ENCODE measurements at regions not wholly inside any gene's neighbourhood (a gene's known extent, or its start where the extent isn't known, plus 50 kb on each side); places are given as distances from the start of the nearest gene placed in this dataset.

DNA sequence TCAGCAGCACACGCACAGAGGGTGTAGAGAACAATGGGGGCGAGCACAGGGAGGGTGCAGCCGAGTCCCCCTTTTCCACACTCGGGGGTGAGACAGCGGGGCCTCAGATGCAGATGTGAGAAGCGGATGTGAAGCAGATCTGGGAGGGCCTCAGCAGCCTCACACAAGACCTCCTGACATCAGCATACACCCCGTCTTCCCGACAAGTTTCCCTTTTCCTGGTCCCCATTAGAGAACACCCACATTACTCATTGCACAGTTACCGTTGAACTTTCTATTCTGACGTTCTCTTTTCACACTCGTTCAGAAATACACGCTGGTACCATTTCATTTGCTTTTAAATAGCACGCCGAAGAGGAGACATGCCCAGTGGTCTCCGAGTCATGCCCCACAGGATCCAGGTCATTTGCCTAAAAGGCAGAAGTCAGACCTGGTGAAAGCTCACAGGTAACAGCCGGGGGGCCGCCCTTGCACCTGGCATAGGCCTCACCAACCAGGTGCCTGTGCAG is 129.5 kb upstream of the ID2 start (continued):
- TF ChIP-seq ZNF518B (CRISPR knock-in tag; IDR thresholded peaks at IDR 0.05) (no peak), RBM39 (optimal IDR thresholded peaks at IDR 0.05; ENCODE audit: low read depth, low read length) (no peak), OTX1 (CRISPR knock-in tag; IDR thresholded peaks at IDR 0.05) (no peak), SMARCB1 (IDR thresholded peaks at IDR 0.05; ENCODE audit: insufficient read length, low read depth) (no peak), ZKSCAN1 (IDR thresholded peaks at IDR 0.05; ENCODE audit: low read depth, low read length) (no peak), ZNF717 (CRISPR knock-in tag; IDR thresholded peaks at IDR 0.05) (no peak), SRSF7 (optimal IDR thresholded peaks at IDR 0.05; ENCODE audit: low read depth, low read length) (no peak), SAFB2 (IDR thresholded peaks at IDR 0.05; ENCODE audit: borderline replicate concordance, low read depth, low read length, severe bottlenecking) (no peak), PHTF2 (CRISPR knock-in tag; IDR thresholded peaks at IDR 0.05) (no peak)

DNA sequence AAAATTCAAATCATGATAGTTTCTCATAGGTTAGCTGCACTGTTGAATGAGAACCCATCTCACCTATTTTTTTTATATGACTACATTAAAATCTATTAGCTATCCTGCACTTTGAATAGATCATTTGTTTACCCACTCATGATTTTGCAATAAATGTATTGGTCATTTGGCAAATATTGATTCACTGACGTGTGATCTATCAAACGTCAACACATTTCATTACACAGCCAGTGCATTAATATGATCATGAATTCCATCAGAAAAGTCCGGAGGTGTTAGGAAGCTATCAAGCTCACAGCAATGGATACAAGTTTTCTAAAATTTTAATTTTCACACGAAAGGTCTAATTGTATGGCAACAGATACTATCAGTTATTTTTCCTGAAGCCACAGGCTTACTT is 128.2 kb upstream of the ID2 start:
- CTCF ChIA-PET (ENCODE audit: low intra/inter-chr PET ratio), result no interaction called here
- in situ Hi-C loops (cut with MboI), result no loop called here

More for the DNA sequence above, 128.2 kb upstream of the ID2 start:
- no TSS peak for BruUV-seq (replicated peaks)
- Histone ChIP-seq H3K4me1 (replicated peaks in 1 of 2; ENCODE audit: control insufficient read depth in 2 of 2, insufficient read depth in 2 of 2, low read length in 2 of 2) (peaks cover 0 to 6% of the 10 kb centered on the region in 2 experiments; a peak in 2 of 5 replicates), H3K27ac (ENCODE audit: extremely low read depth, low read depth, low read length) (no peak overlapping the region), H3K9ac (ENCODE audit: insufficient read depth in 1 of 2, low read depth in 2 of 2, low read length in 2 of 2) (no peak overlapping the region), H4K20me1 (replicated peaks; ENCODE audit: control insufficient read depth, insufficient read depth, low read length) (no peaks in the 10 kb centered on the region), H3K9me1 (ENCODE audit: control insufficient read depth, insufficient read depth, low read length) (no peaks in the 10 kb centered on the region), H3K27me3 (ENCODE audit: control insufficient read depth in 2 of 2, insufficient read depth in 2 of 2, low read length in 2 of 2) (peaks cover 0 to 4% of the 10 kb centered on the region in 2 experiments; a peak in 1 of 5 replicates), H3K9me3 (replicated peaks; ENCODE audit: control insufficient read depth, insufficient read depth, low read depth, low read length) (0 out of 2 replicates have a peak, but pooled peaks cover 2% of the 10 kb centered on the region), H3K79me2 (ENCODE audit: control insufficient read depth, insufficient read depth, low read length) (no peaks in the 10 kb centered on the region), H3K4me3 (no peak overlapping the region), H2AFZ (ENCODE audit: low read depth, low read length) (no peak overlapping the region), H3K36me3 (ENCODE audit: control insufficient read depth, insufficient read depth, low read length) (no peaks in the 10 kb centered on the region), H3K4me2 (ENCODE audit: insufficient read depth, low read length) (no peak overlapping the region)
- ATAC-seq (no peak), FAIRE-seq (no peak), DNase-seq (ENCODE audit: extremely low read depth in 1 of 4, low spot score in 3 of 4) (no peak)
- intact Hi-C loops (cut with micrococcal nuclease), result no loop called here
- TF ChIP-seq ZNF347 (CRISPR knock-in tag; IDR thresholded peaks at IDR 0.05; ENCODE audit: low read depth) (no peak), ZNF253 (CRISPR knock-in tag; conservative IDR thresholded peaks at IDR 0.05) (no peak)
- TF ChIP-seq, protein P1, sequence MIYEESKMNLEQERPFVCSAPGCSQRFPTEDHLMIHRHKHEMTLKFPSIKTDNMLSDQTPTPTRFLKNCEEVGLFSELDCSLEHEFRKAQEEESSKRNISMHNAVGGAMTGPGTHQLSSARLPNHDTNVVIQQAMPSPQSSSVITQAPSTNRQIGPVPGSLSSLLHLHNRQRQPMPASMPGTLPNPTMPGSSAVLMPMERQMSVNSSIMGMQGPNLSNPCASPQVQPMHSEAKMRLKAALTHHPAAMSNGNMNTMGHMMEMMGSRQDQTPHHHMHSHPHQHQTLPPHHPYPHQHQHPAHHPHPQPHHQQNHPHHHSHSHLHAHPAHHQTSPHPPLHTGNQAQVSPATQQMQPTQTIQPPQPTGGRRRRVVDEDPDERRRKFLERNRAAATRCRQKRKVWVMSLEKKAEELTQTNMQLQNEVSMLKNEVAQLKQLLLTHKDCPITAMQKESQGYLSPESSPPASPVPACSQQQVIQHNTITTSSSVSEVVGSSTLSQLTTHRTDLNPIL (CRISPR knock-in tag; IDR thresholded peaks at IDR 0.05), result no peak
- 23% methylated on average over 4 of the region's 4 CpGs for WGBS (ENCODE audit: insufficient coverage, low coverage, missing lambda C conversion rate)
- POLR2A ChIA-PET, result interaction anchor here (0.5 to 1.5 kb wide), 2 partner anchors 11 to 21 kb away, joined by 3 to 5 read pairs; no protein-coding TSS in a partner anchor

All from K562 (cell line).